HepG2 (cell line): ENCODE measurements at regions not wholly inside any gene's neighbourhood (a gene's known extent, or its start where the extent isn't known, plus 50 kb on each side); places are given as distances from the start of the nearest gene placed in this dataset.
A peak's percentile ranks its signal among the peaks of the same experiment; 100 is the strongest.

Experiments used
- ARNTL ChIP-seq: sonication (generic); formaldehyde crosslinking; IDR thresholded peaks from 2 replicates; pipeline ENCODE4 v1.4.0; 2020; ENCODE audit warnings: mild to moderate bottlenecking, missing genetic modification reagents
- ELF1 ChIP-seq: sonication (generic); formaldehyde crosslinking; IDR thresholded peaks from 2 replicates; pipeline ENCODE4 v1.4.0; 2020; ENCODE audit warnings: missing genetic modification reagents
- HOXA9 ChIP-seq: sonication (generic); formaldehyde crosslinking; IDR thresholded peaks from 2 replicates; pipeline ENCODE4 v1.8.1; 2022; ENCODE audit warnings: missing genetic modification reagents, mild to moderate bottlenecking, moderate library complexity, borderline replicate concordance
- MED8 ChIP-seq: sonication (generic); formaldehyde crosslinking; IDR thresholded peaks from 2 replicates; pipeline ENCODE4 v1.8.1; 2023; ENCODE audit warnings: mild to moderate bottlenecking, missing genetic modification reagents; ENCODE audit not compliant: insufficient replicate concordance
- MTA3 ChIP-seq: sonication (generic); formaldehyde crosslinking; IDR thresholded peaks from 2 replicates; pipeline ENCODE4 v1.4.0; 2020; ENCODE audit warnings: missing genetic modification reagents
- NFKBIZ ChIP-seq: IDR thresholded peaks from 2 replicates; pipeline ENCODE4 v1.6.1; 2018; ENCODE audit warnings: missing genetic modification reagents, missing compliant biosample characterization
- RXRA ChIP-seq: sonication (generic); formaldehyde crosslinking; IDR thresholded peaks from 2 replicates; pipeline ENCODE4 v1.5.1; 2020; ENCODE audit warnings: missing genetic modification reagents
- SIN3A ChIP-seq: IDR thresholded peaks from 2 replicates; pipeline ENCODE4 v1.6.1; 2011; ENCODE audit warnings: low read depth, mild to moderate bottlenecking, control low read depth, low read length, borderline replicate concordance
- SUZ12 ChIP-seq: fragments of 150-350 bp; IDR thresholded peaks from 2 replicates; pipeline ENCODE4 v1.6.1; 2014; ENCODE audit warnings: low read depth, low read length
- TBP ChIP-seq: sonication (generic); formaldehyde crosslinking; IDR thresholded peaks from 2 replicates; pipeline ENCODE4 v1.5.0; 2020; ENCODE audit warnings: missing genetic modification reagents
- ZFP41 ChIP-seq: sonication (generic); formaldehyde crosslinking; IDR thresholded peaks from 2 replicates; pipeline ENCODE4 v1.4.0; 2020; ENCODE audit warnings: mild to moderate bottlenecking, missing genetic modification reagents, borderline replicate concordance
- ZMAT3 ChIP-seq: sonication (generic); formaldehyde crosslinking; conservative IDR thresholded peaks from 2 replicates; pipeline ENCODE4 v1.7.0; 2021; ENCODE audit warnings: missing genetic modification reagents
- ZNF761 ChIP-seq: sonication (generic); formaldehyde crosslinking; conservative IDR thresholded peaks from 2 replicates; pipeline ENCODE4 v1.4.0; 2020; ENCODE audit warnings: mild to moderate bottlenecking, missing genetic modification reagents
- TF ChIP-seq, protein P1 (sequence below): sonication (generic); formaldehyde crosslinking; IDR thresholded peaks from 2 replicates; pipeline ENCODE4 v1.4.0; 2020; ENCODE audit warnings: mild to moderate bottlenecking, missing genetic modification reagents
- TF ChIP-seq, protein P2 (sequence below): sonication (generic); formaldehyde crosslinking; IDR thresholded peaks from 2 replicates; pipeline ENCODE4 v1.9.0; 2021; ENCODE audit warnings: mild to moderate bottlenecking, missing genetic modification reagents
- TF ChIP-seq, protein P3 (sequence below): sonication (generic); formaldehyde crosslinking; IDR thresholded peaks from 2 replicates; pipeline ENCODE4 v1.5.0; 2020; ENCODE audit warnings: missing genetic modification reagents

DNA sequence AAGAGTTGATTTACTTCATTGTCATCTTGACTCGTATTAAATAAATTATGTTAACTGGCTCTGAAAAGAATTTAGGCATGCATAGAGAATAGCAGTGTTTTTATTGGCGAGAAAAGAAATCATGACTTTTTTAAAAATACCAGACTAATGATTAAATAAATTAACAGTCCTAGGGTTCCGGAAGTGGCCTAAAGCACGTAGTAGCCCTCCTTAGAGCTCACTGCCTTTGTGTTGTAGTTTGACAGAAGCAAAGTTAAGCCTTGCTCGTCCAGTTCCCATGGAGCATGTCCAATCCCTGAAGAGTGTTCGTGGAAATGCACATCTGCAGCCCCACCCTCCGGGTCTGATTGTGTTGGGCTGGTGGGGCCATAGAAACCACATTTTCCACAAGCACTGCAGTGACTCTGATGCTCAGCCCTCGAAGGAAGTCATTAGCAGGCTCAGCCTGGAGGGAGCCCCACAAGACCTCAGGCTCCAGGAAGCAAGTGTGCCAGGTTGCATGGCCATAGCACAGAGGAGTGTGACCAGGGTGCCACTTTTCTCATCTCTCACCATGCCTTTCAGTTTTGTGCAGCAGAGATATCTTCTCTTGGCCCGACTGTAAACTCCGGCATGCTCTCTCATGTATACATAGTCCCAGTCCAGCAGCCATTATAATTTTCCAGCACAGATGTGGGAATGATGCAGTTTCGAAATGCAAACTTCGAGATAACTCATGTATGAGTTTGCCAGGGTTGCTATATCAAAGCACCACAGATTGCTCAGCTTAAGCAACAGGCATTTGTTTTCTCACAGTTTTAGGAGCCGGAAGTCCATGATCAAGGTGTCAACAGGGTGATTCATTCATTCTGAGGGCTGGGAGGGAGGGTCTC is 188.6 kb upstream of the SH3BP4 start (continued):
- TF ChIP-seq, protein P1, sequence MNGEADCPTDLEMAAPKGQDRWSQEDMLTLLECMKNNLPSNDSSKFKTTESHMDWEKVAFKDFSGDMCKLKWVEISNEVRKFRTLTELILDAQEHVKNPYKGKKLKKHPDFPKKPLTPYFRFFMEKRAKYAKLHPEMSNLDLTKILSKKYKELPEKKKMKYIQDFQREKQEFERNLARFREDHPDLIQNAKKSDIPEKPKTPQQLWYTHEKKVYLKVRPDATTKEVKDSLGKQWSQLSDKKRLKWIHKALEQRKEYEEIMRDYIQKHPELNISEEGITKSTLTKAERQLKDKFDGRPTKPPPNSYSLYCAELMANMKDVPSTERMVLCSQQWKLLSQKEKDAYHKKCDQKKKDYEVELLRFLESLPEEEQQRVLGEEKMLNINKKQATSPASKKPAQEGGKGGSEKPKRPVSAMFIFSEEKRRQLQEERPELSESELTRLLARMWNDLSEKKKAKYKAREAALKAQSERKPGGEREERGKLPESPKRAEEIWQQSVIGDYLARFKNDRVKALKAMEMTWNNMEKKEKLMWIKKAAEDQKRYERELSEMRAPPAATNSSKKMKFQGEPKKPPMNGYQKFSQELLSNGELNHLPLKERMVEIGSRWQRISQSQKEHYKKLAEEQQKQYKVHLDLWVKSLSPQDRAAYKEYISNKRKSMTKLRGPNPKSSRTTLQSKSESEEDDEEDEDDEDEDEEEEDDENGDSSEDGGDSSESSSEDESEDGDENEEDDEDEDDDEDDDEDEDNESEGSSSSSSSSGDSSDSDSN (CRISPR knock-in tag): no peak
- TF ChIP-seq SIN3A (no peak), RXRA (no peak), ELF1 (CRISPR knock-in tag) (peak; percentile 42; the same call in 1 of the 2 replicates), ZFP41 (CRISPR knock-in tag) (no peak), ZNF761 (CRISPR knock-in tag) (no peak), ZMAT3 (no peak), MTA3 (CRISPR knock-in tag) (no peak), NFKBIZ (CRISPR knock-in tag) (no peak), MED8 (CRISPR knock-in tag) (no peak), TBP (CRISPR knock-in tag) (no peak), SUZ12 (no peak), HOXA9 (CRISPR knock-in tag) (no peak), ARNTL (CRISPR knock-in tag) (no peak)
- TF ChIP-seq, protein P2, sequence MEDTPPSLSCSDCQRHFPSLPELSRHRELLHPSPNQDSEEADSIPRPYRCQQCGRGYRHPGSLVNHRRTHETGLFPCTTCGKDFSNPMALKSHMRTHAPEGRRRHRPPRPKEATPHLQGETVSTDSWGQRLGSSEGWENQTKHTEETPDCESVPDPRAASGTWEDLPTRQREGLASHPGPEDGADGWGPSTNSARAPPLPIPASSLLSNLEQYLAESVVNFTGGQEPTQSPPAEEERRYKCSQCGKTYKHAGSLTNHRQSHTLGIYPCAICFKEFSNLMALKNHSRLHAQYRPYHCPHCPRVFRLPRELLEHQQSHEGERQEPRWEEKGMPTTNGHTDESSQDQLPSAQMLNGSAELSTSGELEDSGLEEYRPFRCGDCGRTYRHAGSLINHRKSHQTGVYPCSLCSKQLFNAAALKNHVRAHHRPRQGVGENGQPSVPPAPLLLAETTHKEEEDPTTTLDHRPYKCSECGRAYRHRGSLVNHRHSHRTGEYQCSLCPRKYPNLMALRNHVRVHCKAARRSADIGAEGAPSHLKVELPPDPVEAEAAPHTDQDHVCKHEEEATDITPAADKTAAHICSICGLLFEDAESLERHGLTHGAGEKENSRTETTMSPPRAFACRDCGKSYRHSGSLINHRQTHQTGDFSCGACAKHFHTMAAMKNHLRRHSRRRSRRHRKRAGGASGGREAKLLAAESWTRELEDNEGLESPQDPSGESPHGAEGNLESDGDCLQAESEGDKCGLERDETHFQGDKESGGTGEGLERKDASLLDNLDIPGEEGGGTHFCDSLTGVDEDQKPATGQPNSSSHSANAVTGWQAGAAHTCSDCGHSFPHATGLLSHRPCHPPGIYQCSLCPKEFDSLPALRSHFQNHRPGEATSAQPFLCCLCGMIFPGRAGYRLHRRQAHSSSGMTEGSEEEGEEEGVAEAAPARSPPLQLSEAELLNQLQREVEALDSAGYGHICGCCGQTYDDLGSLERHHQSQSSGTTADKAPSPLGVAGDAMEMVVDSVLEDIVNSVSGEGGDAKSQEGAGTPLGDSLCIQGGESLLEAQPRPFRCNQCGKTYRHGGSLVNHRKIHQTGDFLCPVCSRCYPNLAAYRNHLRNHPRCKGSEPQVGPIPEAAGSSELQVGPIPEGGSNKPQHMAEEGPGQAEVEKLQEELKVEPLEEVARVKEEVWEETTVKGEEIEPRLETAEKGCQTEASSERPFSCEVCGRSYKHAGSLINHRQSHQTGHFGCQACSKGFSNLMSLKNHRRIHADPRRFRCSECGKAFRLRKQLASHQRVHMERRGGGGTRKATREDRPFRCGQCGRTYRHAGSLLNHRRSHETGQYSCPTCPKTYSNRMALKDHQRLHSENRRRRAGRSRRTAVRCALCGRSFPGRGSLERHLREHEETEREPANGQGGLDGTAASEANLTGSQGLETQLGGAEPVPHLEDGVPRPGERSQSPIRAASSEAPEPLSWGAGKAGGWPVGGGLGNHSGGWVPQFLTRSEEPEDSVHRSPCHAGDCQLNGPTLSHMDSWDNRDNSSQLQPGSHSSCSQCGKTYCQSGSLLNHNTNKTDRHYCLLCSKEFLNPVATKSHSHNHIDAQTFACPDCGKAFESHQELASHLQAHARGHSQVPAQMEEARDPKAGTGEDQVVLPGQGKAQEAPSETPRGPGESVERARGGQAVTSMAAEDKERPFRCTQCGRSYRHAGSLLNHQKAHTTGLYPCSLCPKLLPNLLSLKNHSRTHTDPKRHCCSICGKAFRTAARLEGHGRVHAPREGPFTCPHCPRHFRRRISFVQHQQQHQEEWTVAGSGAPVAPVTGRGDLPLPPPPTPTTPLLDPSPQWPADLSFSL: no peak
- TF ChIP-seq, protein P3, sequence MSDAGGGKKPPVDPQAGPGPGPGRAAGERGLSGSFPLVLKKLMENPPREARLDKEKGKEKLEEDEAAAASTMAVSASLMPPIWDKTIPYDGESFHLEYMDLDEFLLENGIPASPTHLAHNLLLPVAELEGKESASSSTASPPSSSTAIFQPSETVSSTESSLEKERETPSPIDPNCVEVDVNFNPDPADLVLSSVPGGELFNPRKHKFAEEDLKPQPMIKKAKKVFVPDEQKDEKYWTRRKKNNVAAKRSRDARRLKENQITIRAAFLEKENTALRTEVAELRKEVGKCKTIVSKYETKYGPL (CRISPR knock-in tag): no peak
